IPS-20b (cell line): ENCODE measurements at regions not wholly inside any gene's neighbourhood (a gene's known extent, or its start where the extent isn't known, plus 50 kb on each side); places are given as distances from the start of the nearest gene placed in this dataset.

ENCODE experiments used
- H3K27ac ChIP-seq: one replicate; pipeline ENCODE4 v1.5.1; 2013; ENCODE audit warnings: low read length
- H3K27me3 ChIP-seq: 2 replicates; pipeline ENCODE4 v1.6.1; 2013; ENCODE audit warnings: mild to moderate bottlenecking, low read length, inconsistent platforms; ENCODE audit not compliant: insufficient read depth
- H3K36me3 ChIP-seq: 2 replicates; pipeline ENCODE4 v1.6.1; 2013; ENCODE audit warnings: low read depth, mild to moderate bottlenecking, inconsistent platforms, low read length, moderate library complexity; ENCODE audit not compliant: insufficient read depth
- H3K4me1 ChIP-seq: 2 replicates; pipeline ENCODE4 v1.6.1; 2013; ENCODE audit warnings: mild to moderate bottlenecking, control low read depth, inconsistent platforms, low read length, moderate library complexity; ENCODE audit not compliant: insufficient read depth
- H3K4me3 ChIP-seq: 2 replicates; pipeline ENCODE4 v1.5.1; 2013; ENCODE audit warnings: mild to moderate bottlenecking, low read length, inconsistent platforms
- H3K9ac ChIP-seq: 2 replicates; pipeline ENCODE4 v1.6.1; 2013; ENCODE audit warnings: low read depth, mild to moderate bottlenecking, inconsistent platforms, low read length, moderate library complexity
- H3K9me3 ChIP-seq: 2 replicates; pipeline ENCODE4 v1.6.1; 2013; ENCODE audit warnings: mild to moderate bottlenecking, low read depth, low read length, inconsistent platforms; ENCODE audit not compliant: insufficient read depth

GRCh38 chr13:80751854-80752253 lies 410.9 kb upstream of the SPRY2 start:
- H3K27me3 ChIP-seq = no peaks in the 10 kb centered on the region
- no peaks in the 10 kb centered on the region for H3K4me1 ChIP-seq
- no peak overlapping the region for H3K27ac ChIP-seq
- no peaks in the 10 kb centered on the region for H3K9me3 ChIP-seq
- H3K36me3 ChIP-seq = no peaks in the 10 kb centered on the region
- no peak overlapping the region for H3K9ac ChIP-seq
- no peak overlapping the region for H3K4me3 ChIP-seq

- Histone ChIP-seq H3K36me3 (no peaks in the 10 kb centered on the region), H3K9ac (no peak overlapping the region), H3K4me3 (no peak overlapping the region)
Observed at GRCh38 chr13:80744147-80744914, 403.4 kb upstream of the SPRY2 start.

DNA sequence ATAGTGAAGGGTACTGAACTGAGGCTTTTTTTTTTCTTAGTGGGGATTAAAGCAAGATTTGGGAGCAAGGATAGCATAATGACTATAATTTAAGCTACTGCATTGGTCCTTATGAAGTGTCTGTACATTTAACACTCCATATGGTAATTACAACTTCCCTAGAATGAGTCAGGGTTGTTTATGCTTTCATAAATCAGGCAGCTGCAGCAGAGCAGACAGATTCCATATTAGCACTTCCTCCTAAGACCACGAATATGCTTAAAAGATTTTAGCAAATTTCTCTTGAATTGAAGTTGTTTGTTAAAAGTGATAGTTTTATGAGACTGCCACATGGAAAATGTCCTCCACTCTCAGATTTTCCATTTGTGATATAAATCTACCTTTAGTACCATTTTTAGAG lies 401.1 kb upstream of the SPRY2 start:
- H3K27ac ChIP-seq = no peak overlapping the region
- no peak overlapping the region for H3K4me3 ChIP-seq
- H3K27me3 ChIP-seq = no peaks in the 10 kb centered on the region
- H3K9ac ChIP-seq = no peak overlapping the region
- no peaks in the 10 kb centered on the region for H3K36me3 ChIP-seq
- no peaks in the 10 kb centered on the region for H3K4me1 ChIP-seq
- H3K9me3 ChIP-seq = no peaks in the 10 kb centered on the region; the same call in 1 of the 2 replicates

More at GRCh38 chr13:80744147-80744914, 403.4 kb upstream of the SPRY2 start:
- no peak overlapping the region for H3K27ac ChIP-seq
- H3K27me3 ChIP-seq = no peaks in the 10 kb centered on the region
- no peaks in the 10 kb centered on the region for H3K4me1 ChIP-seq
- no peaks in the 10 kb centered on the region for H3K9me3 ChIP-seq

DNA sequence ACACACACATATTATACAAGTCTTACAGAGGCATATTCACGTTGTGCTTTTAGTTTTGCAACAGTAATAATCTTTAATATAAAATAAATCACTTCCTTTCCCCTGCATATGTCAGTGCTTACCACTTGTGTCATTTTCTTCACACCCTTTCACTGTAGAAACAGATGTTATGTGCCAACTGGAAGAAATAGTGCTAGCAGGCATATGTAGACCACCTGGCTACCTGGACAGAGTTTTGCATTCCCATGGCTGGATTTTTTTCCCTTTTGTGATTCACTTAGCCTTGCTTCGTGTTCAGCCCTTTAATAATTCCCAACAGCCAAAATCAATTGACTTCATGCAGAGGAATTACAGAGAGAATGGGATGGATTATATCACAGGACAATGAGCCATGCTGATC lies 399.1 kb upstream of the SPRY2 start:
- H3K9me3 ChIP-seq = no peaks in the 10 kb centered on the region; the same call in 1 of the 2 replicates
- no peak overlapping the region for H3K27ac ChIP-seq
- H3K4me1 ChIP-seq = no peaks in the 10 kb centered on the region
- no peak overlapping the region for H3K9ac ChIP-seq
- no peaks in the 10 kb centered on the region for H3K36me3 ChIP-seq
- H3K27me3 ChIP-seq = no peaks in the 10 kb centered on the region
- H3K4me3 ChIP-seq = no peak overlapping the region

- Histone ChIP-seq H3K4me1 (no peaks in the 10 kb centered on the region), H3K9me3 (no peaks in the 10 kb centered on the region; the same call in 1 of the 2 replicates), H3K9ac (no peak overlapping the region), H3K27me3 (no peaks in the 10 kb centered on the region), H3K4me3 (no peak overlapping the region), H3K36me3 (no peaks in the 10 kb centered on the region), H3K27ac (no peak overlapping the region)
Observed at GRCh38 chr13:80737513-80737912, 396.6 kb upstream of the SPRY2 start.

DNA sequence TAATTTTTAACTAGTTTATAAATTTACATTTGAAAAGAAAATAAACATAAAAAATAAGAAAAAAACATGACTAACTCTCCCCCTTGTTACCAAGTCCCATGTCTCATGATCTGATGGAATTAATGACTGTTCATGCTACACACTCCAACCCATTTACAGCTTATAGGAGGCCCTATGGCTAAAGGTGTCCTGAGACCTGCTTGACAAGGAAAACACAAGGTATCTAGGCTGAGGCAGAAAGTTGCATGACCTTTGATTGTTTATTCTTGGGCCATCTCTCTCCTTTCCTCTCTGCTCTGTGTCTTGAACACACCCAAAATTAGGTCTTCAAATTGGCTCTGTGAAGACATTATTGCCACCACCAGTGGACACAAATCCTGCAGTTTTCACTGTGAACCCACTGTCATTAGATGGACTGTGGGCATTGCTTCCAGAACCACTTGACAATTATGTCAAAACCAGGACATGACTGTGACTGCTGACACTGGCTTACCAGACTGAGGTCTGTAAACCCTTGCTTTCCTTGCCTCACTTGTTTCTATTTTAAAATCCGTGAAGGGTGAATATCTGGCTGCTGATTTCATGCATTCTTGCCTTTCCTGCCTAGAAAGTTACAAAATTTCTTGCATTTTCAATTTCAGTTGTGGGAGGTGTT lies 386.5 kb upstream of the SPRY2 start:
- no peaks in the 10 kb centered on the region for H3K4me1 ChIP-seq
- no peak overlapping the region for H3K27ac ChIP-seq
- H3K36me3 ChIP-seq = no peaks in the 10 kb centered on the region
- no peak overlapping the region for H3K9ac ChIP-seq
- no peak overlapping the region for H3K4me3 ChIP-seq
- no peaks in the 10 kb centered on the region for H3K27me3 ChIP-seq
- peaks cover 7% of the 10 kb centered on the region; the same call in 1 of the 2 replicates for H3K9me3 ChIP-seq

DNA sequence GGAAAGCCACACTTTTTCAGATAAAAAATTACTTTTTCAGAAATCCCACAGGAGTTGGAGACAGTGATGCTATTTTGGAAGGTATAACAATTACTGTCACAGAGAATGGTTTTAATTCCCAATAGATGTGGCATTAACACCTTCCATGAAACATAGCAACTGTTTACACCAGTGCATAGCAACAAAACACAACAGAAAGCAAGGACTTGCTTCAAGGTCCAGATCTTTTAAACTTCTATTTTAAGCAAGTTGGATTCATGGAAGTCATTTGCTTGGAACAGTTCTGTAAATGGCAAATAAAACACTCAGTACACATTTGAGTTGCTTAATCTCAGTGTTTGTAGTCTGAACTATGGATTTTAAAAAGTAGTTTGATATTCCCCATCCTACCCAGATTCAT lies 385.9 kb upstream of the SPRY2 start:
- no peaks in the 10 kb centered on the region for H3K27me3 ChIP-seq
- no peak overlapping the region for H3K4me3 ChIP-seq
- no peaks in the 10 kb centered on the region for H3K4me1 ChIP-seq
- no peak overlapping the region for H3K9ac ChIP-seq
- no peak overlapping the region for H3K27ac ChIP-seq
- no peaks in the 10 kb centered on the region for H3K36me3 ChIP-seq
- peaks cover 6% of the 10 kb centered on the region; the same call in 1 of the 2 replicates for H3K9me3 ChIP-seq

DNA sequence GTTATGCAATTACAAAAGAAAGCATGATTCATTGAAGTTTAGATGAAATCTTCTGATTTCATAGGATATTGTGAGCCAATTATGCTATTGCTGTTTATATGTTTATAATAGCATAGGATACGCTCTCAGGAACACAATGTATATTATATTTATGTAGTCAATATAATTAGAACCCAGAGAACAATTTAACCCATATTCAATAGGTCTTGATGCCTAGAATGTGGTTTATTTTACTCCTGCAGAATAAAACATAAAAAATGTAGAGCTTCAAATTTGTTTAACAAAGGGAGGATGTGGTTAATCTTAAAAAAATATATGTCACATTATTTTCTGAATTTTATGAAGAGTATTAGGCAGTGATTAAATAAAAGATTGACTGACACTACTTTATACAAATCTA lies 380.8 kb upstream of the SPRY2 start:
- Histone ChIP-seq H3K9ac (no peak overlapping the region), H3K9me3 (no peaks in the 10 kb centered on the region), H3K27me3 (no peaks in the 10 kb centered on the region), H3K4me3 (no peak overlapping the region), H3K4me1 (peaks cover 2% of the 10 kb centered on the region; the same call in 1 of the 2 replicates), H3K27ac (no peak overlapping the region), H3K36me3 (no peaks in the 10 kb centered on the region)

GRCh38 chr13:80718970-80719369 lies 378.0 kb upstream of the SPRY2 start:
- Histone ChIP-seq H3K9me3 (no peaks in the 10 kb centered on the region), H3K27ac (no peak overlapping the region), H3K9ac (no peak overlapping the region), H3K36me3 (no peaks in the 10 kb centered on the region), H3K4me3 (no peak overlapping the region), H3K4me1 (peaks cover 9% of the 10 kb centered on the region; the same call in 1 of the 2 replicates), H3K27me3 (no peaks in the 10 kb centered on the region)

DNA sequence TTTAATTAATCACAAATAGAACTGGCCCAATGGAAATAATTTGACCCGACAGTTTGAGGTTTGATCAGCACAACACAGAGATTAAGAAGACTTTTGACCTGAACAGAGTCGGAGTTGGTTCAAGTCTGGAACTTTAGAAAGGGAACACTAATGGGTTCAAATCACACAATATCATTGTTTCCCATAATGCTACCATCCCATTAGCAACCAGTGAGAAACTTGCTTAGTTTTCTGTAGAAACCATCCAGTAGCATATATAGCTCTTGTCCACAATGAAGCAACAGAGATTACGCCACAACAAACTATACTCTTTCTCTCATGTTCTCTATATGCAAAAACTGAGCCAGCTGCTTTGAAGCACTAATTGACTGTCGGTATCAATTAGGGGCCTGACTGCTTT lies 376.9 kb upstream of the SPRY2 start:
- Histone ChIP-seq H3K36me3 (no peaks in the 10 kb centered on the region), H3K9ac (no peak overlapping the region), H3K4me3 (no peak overlapping the region), H3K9me3 (peaks cover under 1% of the 10 kb centered on the region; the same call in 1 of the 2 replicates), H3K27ac (no peak overlapping the region), H3K27me3 (no peaks in the 10 kb centered on the region), H3K4me1 (peaks cover 9% of the 10 kb centered on the region; the same call in 1 of the 2 replicates)

DNA sequence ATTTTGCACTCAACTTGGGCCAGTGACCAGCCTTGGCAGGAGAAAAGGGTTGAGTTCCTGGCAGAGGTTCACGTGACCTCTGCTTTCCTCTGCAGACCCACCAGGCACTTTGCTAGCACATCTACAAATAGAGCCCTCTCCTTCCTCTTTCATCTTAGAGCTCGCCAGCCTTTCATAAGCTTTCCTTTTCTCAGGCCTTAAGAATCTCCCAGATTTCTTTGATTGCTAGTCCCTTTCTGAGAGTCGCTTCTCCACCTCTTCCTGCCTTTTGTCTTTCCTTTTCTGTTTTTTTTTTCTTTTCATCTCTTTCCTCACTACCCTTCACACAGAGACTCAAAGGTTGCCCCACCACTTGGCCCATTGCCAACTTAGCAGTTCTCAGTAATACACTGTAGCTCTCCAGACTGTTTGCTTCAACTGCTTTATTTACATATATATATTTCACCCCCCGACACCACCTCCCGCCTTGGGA lies 375.7 kb upstream of the SPRY2 start:
- H3K9me3 ChIP-seq = peaks cover 6% of the 10 kb centered on the region; the same call in 1 of the 2 replicates
- H3K27me3 ChIP-seq = no peaks in the 10 kb centered on the region
- no peak overlapping the region for H3K9ac ChIP-seq
- H3K4me3 ChIP-seq = no peak overlapping the region
- H3K4me1 ChIP-seq = peaks cover 9% of the 10 kb centered on the region; the same call in 1 of the 2 replicates
- H3K36me3 ChIP-seq = no peaks in the 10 kb centered on the region
- no peak overlapping the region for H3K27ac ChIP-seq

- Histone ChIP-seq H3K4me1 (peaks cover 9% of the 10 kb centered on the region; the same call in 1 of the 2 replicates), H3K27me3 (no peaks in the 10 kb centered on the region), H3K4me3 (no peak overlapping the region), H3K9me3 (peaks cover 19% of the 10 kb centered on the region; the same call in 1 of the 2 replicates), H3K9ac (no peak overlapping the region), H3K27ac (no peak overlapping the region), H3K36me3 (no peaks in the 10 kb centered on the region)
Observed at GRCh38 chr13:80712026-80712425, 371.1 kb upstream of the SPRY2 start.
